IMR-90 (cell line): ENCODE measurements at regions not wholly inside any gene's neighbourhood (a gene's known extent, or its start where the extent isn't known, plus 50 kb on each side); places are given as distances from the start of the nearest gene placed in this dataset.

Experiments
- ATAC-seq: fragments of 200-7000 bp; cut with Tn5 transposase; 2 replicates; pipeline ENCODE4 v1.9.1; 2020; ENCODE audit warnings: low read depth, mild to moderate bottlenecking, moderate library complexity
- BruUV-seq: library from RNA; stranded (reverse); fragments of 400-500 nt; replicated peaks from 2 replicates; lab custom pipeline; 2021; lab: Mats Ljungman, UMichigan
- CTCF ChIA-PET: fragments of 300-600 bp; formaldehyde crosslinking; extraction: SDS; loops from one replicate; lab custom pipeline; 2021; ENCODE audit warnings: antibody characterized with exemption; lab: Yijun Ruan, JAX
- POLR2A ChIA-PET: fragments of 300-600 bp; sonication (Branson Sonifier 250); formaldehyde crosslinking; loops from one replicate; lab custom pipeline; 2022; ENCODE audit warnings: antibody characterized with exemption; ENCODE audit not compliant: unreplicated experiment; lab: Charles Lee
- DNase-seq: peaks from one replicate; pipeline ENCODE4 v3.0.0; 2013
- H2AFZ ChIP-seq: replicated peaks from 2 replicates; pipeline ENCODE3; 2013; ENCODE audit warnings: low read length, mild to moderate bottlenecking; ENCODE audit not compliant: poor library complexity
- H2AK5ac ChIP-seq: 2 replicates; pipeline ENCODE4 v1.6.1; 2013; ENCODE audit warnings: low read depth, low read length, inconsistent platforms
- H2AK9ac ChIP-seq: replicated peaks from 2 replicates; pipeline ENCODE3; 2013; ENCODE audit warnings: mild to moderate bottlenecking, low read depth, low read length, moderate library complexity; ENCODE audit not compliant: poor library complexity
- H2BK120ac ChIP-seq: 2 replicates; pipeline ENCODE4 v1.6.1; 2013; ENCODE audit warnings: low read depth, low read length, inconsistent platforms
- H2BK15ac ChIP-seq: 3 replicates; pipeline ENCODE4 v1.6.1; 2013; ENCODE audit warnings: low read depth, low read length, inconsistent platforms
- H2BK20ac ChIP-seq: 2 replicates; pipeline ENCODE4 v1.6.1; 2013; ENCODE audit warnings: low read depth, mild to moderate bottlenecking, inconsistent platforms, low read length, moderate library complexity
- H2BK5ac ChIP-seq: 2 replicates; pipeline ENCODE4 v1.6.1; 2013; ENCODE audit warnings: mild to moderate bottlenecking, low read depth, low read length, inconsistent platforms; ENCODE audit not compliant: poor library complexity, severe bottlenecking
- H3K14ac ChIP-seq: replicated peaks from 2 replicates; pipeline ENCODE4 v1.6.1; 2013; ENCODE audit warnings: low read depth, low read length, inconsistent platforms
- H3K18ac ChIP-seq: 2 replicates; pipeline ENCODE4 v1.6.1; 2013; ENCODE audit warnings: low read depth, low read length, control low read depth
- H3K23ac ChIP-seq: 2 replicates; pipeline ENCODE4 v1.6.1; 2013; ENCODE audit warnings: low read depth, low read length, inconsistent platforms
- H3K27ac ChIP-seq: 2 replicates; pipeline ENCODE4 v1.5.1; 2013; ENCODE audit warnings: mild to moderate bottlenecking, control low read depth, low read length; ENCODE audit not compliant: insufficient read depth
- H3K27me3 ChIP-seq: 2 replicates; pipeline ENCODE4 v1.6.1; 2013; ENCODE audit warnings: low read length; ENCODE audit not compliant: control insufficient read depth, insufficient read depth
- H3K36me3 ChIP-seq: 2 replicates; pipeline ENCODE4 v1.6.1; 2013; ENCODE audit warnings: low read length, mixed read lengths; ENCODE audit not compliant: control insufficient read depth, insufficient read depth
- H3K4ac ChIP-seq: 2 replicates; pipeline ENCODE4 v1.6.1; 2013; ENCODE audit warnings: low read depth, low read length, inconsistent platforms
- H3K4me1 ChIP-seq: 2 replicates; pipeline ENCODE4 v1.6.1; 2013; ENCODE audit warnings: low read length, mixed read lengths; ENCODE audit not compliant: control insufficient read depth, insufficient read depth
- H3K4me2 ChIP-seq: 2 replicates; pipeline ENCODE4 v1.6.1; 2013; ENCODE audit warnings: low read depth, mild to moderate bottlenecking, control low read depth, low read length, moderate library complexity
- H3K4me3 ChIP-seq: 2 replicates; pipeline ENCODE4 v1.5.1; 2013; ENCODE audit warnings: low read depth, mild to moderate bottlenecking, control low read depth, low read length, moderate library complexity; ENCODE audit not compliant: insufficient read depth
- H3K56ac ChIP-seq: 2 replicates; pipeline ENCODE4 v1.6.1; 2013; ENCODE audit warnings: low read length, inconsistent platforms; ENCODE audit not compliant: insufficient read depth; ENCODE audit errors: extremely low read depth
- H3K79me1 ChIP-seq, 2 experiments: 2 replicates each; pipeline ENCODE4 v1.6.1; 2013; ENCODE audit warnings: low read length in 2 of 2, inconsistent platforms in 1 of 2, low read depth in 1 of 2
- H3K9ac ChIP-seq: 2 replicates; pipeline ENCODE4 v1.6.1; 2013; ENCODE audit warnings: low read depth, low read length, control low read depth
- H3K9me1 ChIP-seq: 2 replicates; pipeline ENCODE4 v1.6.1; 2013; ENCODE audit warnings: low read length, inconsistent platforms; ENCODE audit not compliant: insufficient read depth
- H3K9me3 ChIP-seq: 2 replicates; pipeline ENCODE4 v1.6.1; 2013; ENCODE audit warnings: low read length; ENCODE audit not compliant: control insufficient read depth, insufficient read depth
- H4K20me1 ChIP-seq: 2 replicates; pipeline ENCODE4 v1.6.1; 2013; ENCODE audit warnings: low read length, inconsistent platforms; ENCODE audit not compliant: insufficient read depth
- H4K5ac ChIP-seq: 2 replicates; pipeline ENCODE4 v1.6.1; 2013; ENCODE audit warnings: mild to moderate bottlenecking, low read depth, low read length, control low read depth
- H4K8ac ChIP-seq, 2 experiments: 2 replicates each; pipeline ENCODE4 v1.6.1; 2013; ENCODE audit warnings: low read depth in 2 of 2, low read length in 2 of 2, control low read depth in 1 of 2, inconsistent platforms in 1 of 2
- H4K91ac ChIP-seq: 2 replicates; pipeline ENCODE4 v1.6.1; 2013; ENCODE audit warnings: low read depth, low read length, inconsistent platforms; ENCODE audit not compliant: insufficient read depth
- BHLHE40 ChIP-seq: fragments of 150-350 bp; IDR thresholded peaks from 2 replicates; pipeline ENCODE4 v1.6.1; 2016; ENCODE audit warnings: mild to moderate bottlenecking, low read depth, low read length
- CHD1 ChIP-seq: IDR thresholded peaks from 2 replicates; pipeline ENCODE4 v1.6.1; 2012; ENCODE audit warnings: low read depth, low read length, improper control_type of control experiment
- MAFK ChIP-seq: IDR thresholded peaks from 2 replicates; pipeline ENCODE4 v1.6.1; 2012; ENCODE audit warnings: low read depth, low read length, improper control_type of control experiment
- MAZ ChIP-seq: IDR thresholded peaks from 2 replicates; pipeline ENCODE4 v1.6.1; 2012; ENCODE audit warnings: low read depth, mild to moderate bottlenecking, low read length, improper control_type of control experiment, moderate library complexity, borderline replicate concordance
- MXI1 ChIP-seq: IDR thresholded peaks from 2 replicates; pipeline ENCODE4 v1.6.1; 2012; ENCODE audit warnings: low read depth, mild to moderate bottlenecking, low read length, moderate library complexity, borderline replicate concordance
- POLR2A ChIP-seq: IDR thresholded peaks from 2 replicates; pipeline ENCODE4 v1.6.1; 2012; ENCODE audit warnings: mild to moderate bottlenecking, low read depth, low read length
- RCOR1 ChIP-seq: IDR thresholded peaks from 2 replicates; pipeline ENCODE4 v1.6.1; 2012; ENCODE audit warnings: mild to moderate bottlenecking, low read length, improper control_type of control experiment; ENCODE audit not compliant: insufficient replicate concordance
- RFX5 ChIP-seq: IDR thresholded peaks from 2 replicates; pipeline ENCODE4 v1.8.0; 2012; ENCODE audit warnings: low read depth, mild to moderate bottlenecking, low read length, moderate library complexity
- SMC3 ChIP-seq: fragments of 150-350 bp; IDR thresholded peaks from 2 replicates; pipeline ENCODE4 v1.6.1; 2016; ENCODE audit warnings: low read depth, mild to moderate bottlenecking, antibody characterized with exemption, low read length, moderate library complexity
- WGBS, 2 experiments: methylation state at CpG; one replicate each; pipeline versions ENCODE4 v1.1.5 to v1.1.7; 2013; ENCODE audit warnings: missing lambda C conversion rate in 2 of 2; ENCODE audit not compliant: insufficient read length in 1 of 2; ENCODE audit errors: extremely low coverage in 2 of 2; 5-methylcytosine and 5-hydroxymethylcytosine counted together
- dilution Hi-C: fragments of 300-500 bp; cut with HindIII; formaldehyde crosslinking; loops from one replicate; pipeline ENCODE4 v1.14.3; 2018; ENCODE audit warnings: low sequenced_read_pairs; ENCODE audit not compliant: unreplicated experiment
- in situ Hi-C: fragments of 300-500 bp; cut with MboI; formaldehyde crosslinking; loops from 3 replicates; pipeline ENCODE4 v1.14.3; 2019; ENCODE audit warnings: low sequenced_read_pairs, inconsistent platforms, mixed read lengths
- intact Hi-C: fragments of 100-400 bp; cut with micrococcal nuclease; formaldehyde crosslinking; loops from 2 replicates; pipeline ENCODE4 v1.10.0; 2022

GRCh38 chr2:114118088-114118487 lies 228.2 kb downstream of the ACTR3 start:
- Histone ChIP-seq H3K9ac (no peak overlapping the region), H4K8ac (no peak overlapping the region), H3K79me1 (no peaks in the 10 kb centered on the region), H2BK20ac (no peak overlapping the region), H3K4ac (no peak overlapping the region), H3K36me3 (no peaks in the 10 kb centered on the region), H3K23ac (no peak overlapping the region), H3K27me3 (no peaks in the 10 kb centered on the region), H2BK5ac (no peak overlapping the region), H3K9me1 (no peaks in the 10 kb centered on the region), H3K9me3 (no peaks in the 10 kb centered on the region), H3K27ac (no peak overlapping the region), H2AK9ac (no peak overlapping the region), H3K4me2 (no peak overlapping the region), H2BK15ac (no peak overlapping the region), H3K14ac (no peak overlapping the region), H4K20me1 (no peaks in the 10 kb centered on the region), H4K91ac (no peak overlapping the region), H2AK5ac (no peak overlapping the region), H2BK120ac (no peak overlapping the region), H3K56ac (no peak overlapping the region), H4K5ac (no peak overlapping the region), H3K18ac (no peak overlapping the region), H3K4me1 (no peaks in the 10 kb centered on the region), H2AFZ (no peak overlapping the region), H3K4me3 (no peak overlapping the region)
- no TSS peak for BruUV-seq
- WGBS, 2 experiments: no CpG with 5 or more reads among the region's 2 CpGs
- in situ Hi-C loops (no loop called here), intact Hi-C loops (no loop called here), dilution Hi-C loops (no loop called here)
- no peak for ATAC-seq
- DNase-seq: no peak
- ChIA-PET CTCF (no interaction called here), POLR2A (no interaction called here)
- no peak for TF ChIP-seq MXI1
- no peak for TF ChIP-seq BHLHE40
- no peak for TF ChIP-seq CHD1
- TF ChIP-seq RCOR1: no peak
- TF ChIP-seq SMC3: no peak
- TF ChIP-seq POLR2A: no peak
- TF ChIP-seq MAZ: no peak
- TF ChIP-seq RFX5: no peak
- 0 out of 2 replicates have a peak, but pooled peaks have one; percentile 8 for TF ChIP-seq MAFK
